ENCODE measurements at regions not wholly inside any gene's neighbourhood (a gene's known extent, or its start where the extent isn't known, plus 50 kb on each side); places are given as distances from the start of the nearest gene placed in this dataset.

- TF ChIP-seq CTCF (conservative IDR thresholded peaks at IDR 0.05; ENCODE audit: low read length) (no peak), EZH2phosphoT487 (IDR thresholded peaks at IDR 0.05; ENCODE audit: borderline replicate concordance, low read depth, low read length) (no peak)
Observed at GRCh38 chr2:176678571-176678970, 409.3 kb downstream of the MTX2 start.
